ENCODE measurements at regions not wholly inside any gene's neighbourhood (a gene's known extent, or its start where the extent isn't known, plus 50 kb on each side); places are given as distances from the start of the nearest gene placed in this dataset.

DNA sequence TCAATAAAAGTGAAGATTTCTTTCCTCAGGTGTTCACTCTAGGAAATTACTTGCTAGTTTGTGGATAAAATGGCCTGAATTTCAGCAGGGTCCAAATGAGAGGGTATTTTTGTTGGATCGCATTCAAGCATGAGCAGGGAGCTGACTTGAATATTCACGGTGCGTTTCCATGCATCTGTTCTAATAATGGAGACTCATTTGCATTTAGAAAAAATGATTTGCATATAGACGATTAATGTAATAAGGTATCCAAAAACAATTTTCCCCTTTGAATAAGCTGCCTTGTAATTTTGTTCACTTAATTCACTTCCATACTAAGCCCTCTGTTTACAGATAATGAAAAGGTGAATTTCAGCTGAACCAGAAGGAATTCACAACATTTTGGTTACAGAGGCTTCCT, 130.9 kb upstream of the AJAP1 start:
- FAIRE-seq (no peak), DNase-seq (no peak)
- no peaks in the 10 kb centered on the region for H3K9me3 ChIP-seq (ENCODE audit: control insufficient read depth in 2 of 3, insufficient read depth in 1 of 3, low read length in 3 of 3)
- H3K9ac ChIP-seq (ENCODE audit: low read length in 3 of 3) = no peak overlapping the region
- H3K27me3 ChIP-seq (ENCODE audit: control insufficient read depth, insufficient read depth, low read length) = no peaks in the 10 kb centered on the region
- H3K36me3 ChIP-seq (ENCODE audit: control insufficient read depth in 2 of 3, insufficient read depth in 3 of 3, low read length in 3 of 3) = no peaks in the 10 kb centered on the region
- H3K4me3 ChIP-seq (ENCODE audit: low read length in 3 of 3) = no peak overlapping the region
- intact Hi-C loops (cut with DNase I) = no loop called here
- H3K27ac ChIP-seq (ENCODE audit: low read depth in 2 of 2, low read length in 2 of 2) = no peak overlapping the region
- H3K4me1 ChIP-seq (ENCODE audit: control insufficient read depth in 2 of 3, insufficient read depth in 2 of 3, low read depth in 1 of 3, low read length in 3 of 3) = no peaks in the 10 kb centered on the region
- no peak for TF ChIP-seq CTCF (IDR thresholded peaks at IDR 0.05; ENCODE audit: borderline replicate concordance, extremely low read depth, insufficient read depth)

DNA sequence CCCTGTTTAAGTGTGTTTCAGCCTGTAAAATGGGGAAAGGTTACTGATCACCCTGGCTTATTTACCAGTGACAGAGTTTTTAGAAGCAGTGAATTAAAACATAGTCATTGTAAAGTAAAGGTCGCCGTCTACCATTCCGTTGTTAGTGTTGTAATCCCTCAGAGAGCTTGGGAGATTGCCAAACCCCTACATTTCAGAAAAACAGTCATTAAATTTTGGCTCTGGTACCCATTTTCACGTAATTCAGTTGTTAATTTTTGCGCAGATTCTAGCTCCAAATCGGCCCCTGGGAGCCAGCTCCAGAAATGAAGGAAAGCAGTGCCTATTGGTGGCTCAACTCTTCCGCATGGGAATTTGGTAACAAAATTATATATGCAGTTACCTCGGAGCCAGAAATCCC, 127.7 kb upstream of the AJAP1 start:
- no peak overlapping the region for H3K9ac ChIP-seq (ENCODE audit: low read length in 3 of 3)
- H3K27ac ChIP-seq (ENCODE audit: low read depth in 2 of 2, low read length in 2 of 2) = no peak overlapping the region
- DNase-seq (no peak), FAIRE-seq (no peak)
- no peak for TF ChIP-seq CTCF (IDR thresholded peaks at IDR 0.05; ENCODE audit: borderline replicate concordance, extremely low read depth, insufficient read depth)
- intact Hi-C loops (cut with DNase I) = no loop called here
- no peaks in the 10 kb centered on the region for H3K36me3 ChIP-seq (ENCODE audit: control insufficient read depth in 2 of 3, insufficient read depth in 3 of 3, low read length in 3 of 3)
- H3K4me3 ChIP-seq (ENCODE audit: low read length in 3 of 3) = no peak overlapping the region
- no peaks in the 10 kb centered on the region for H3K9me3 ChIP-seq (ENCODE audit: control insufficient read depth in 2 of 3, insufficient read depth in 1 of 3, low read length in 3 of 3)
- H3K4me1 ChIP-seq (ENCODE audit: control insufficient read depth in 2 of 3, insufficient read depth in 2 of 3, low read depth in 1 of 3, low read length in 3 of 3) = no peaks in the 10 kb centered on the region
- no peaks in the 10 kb centered on the region for H3K27me3 ChIP-seq (ENCODE audit: control insufficient read depth, insufficient read depth, low read length)

- Histone ChIP-seq H3K27me3 (ENCODE audit: control insufficient read depth, insufficient read depth, low read length) (no peaks in the 10 kb centered on the region), H3K4me3 (ENCODE audit: low read length in 3 of 3) (peak overlapping the region in 1 of 3 donors; percentile 3), H3K4me1 (ENCODE audit: control insufficient read depth in 2 of 3, insufficient read depth in 2 of 3, low read depth in 1 of 3, low read length in 3 of 3) (no peaks in the 10 kb centered on the region), H3K9me3 (ENCODE audit: control insufficient read depth in 2 of 3, insufficient read depth in 1 of 3, low read length in 3 of 3) (no peaks in the 10 kb centered on the region), H3K9ac (ENCODE audit: low read length in 3 of 3) (no peak overlapping the region), H3K36me3 (ENCODE audit: control insufficient read depth in 2 of 3, insufficient read depth in 3 of 3, low read length in 3 of 3) (no peaks in the 10 kb centered on the region), H3K27ac (ENCODE audit: low read depth in 2 of 2, low read length in 2 of 2) (no peak overlapping the region)
- intact Hi-C loops (cut with DNase I) = no loop called here
- DNase-seq (peak in 1 of 5 donors; percentile 28), FAIRE-seq (no peak)
- no peak for TF ChIP-seq CTCF (IDR thresholded peaks at IDR 0.05; ENCODE audit: borderline replicate concordance, extremely low read depth, insufficient read depth)
Observed at GRCh38 chr1:4527819-4528218, 126.6 kb upstream of the AJAP1 start.

DNA sequence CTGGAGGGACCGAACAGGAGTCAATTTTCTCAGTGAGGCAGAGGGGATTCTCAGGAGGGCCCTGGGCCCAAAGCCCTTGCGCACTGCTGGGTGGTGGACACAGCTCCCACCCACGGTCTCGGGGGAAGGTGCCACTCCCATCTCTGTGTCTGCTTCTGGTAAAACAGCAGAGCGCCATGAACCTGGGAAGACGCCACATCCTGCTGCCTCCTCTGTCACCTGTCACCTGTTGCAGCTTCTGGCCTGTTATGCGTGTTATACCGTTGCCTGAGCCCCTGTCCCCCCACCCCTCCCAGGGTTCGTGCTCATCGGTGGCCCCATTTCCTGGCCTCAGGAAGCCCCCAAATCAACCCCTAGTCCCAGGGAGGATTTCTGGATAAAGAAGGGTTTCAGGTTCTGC, 125.8 kb upstream of the AJAP1 start:
- FAIRE-seq (no peak), DNase-seq (no peak)
- no peak for TF ChIP-seq CTCF (IDR thresholded peaks at IDR 0.05; ENCODE audit: borderline replicate concordance, extremely low read depth, insufficient read depth)
- intact Hi-C loops (cut with DNase I) = no loop called here
- no peak overlapping the region for H3K27ac ChIP-seq (ENCODE audit: low read depth in 2 of 2, low read length in 2 of 2)
- H3K9ac ChIP-seq (ENCODE audit: low read length in 3 of 3) = no peak overlapping the region
- no peaks in the 10 kb centered on the region for H3K4me1 ChIP-seq (ENCODE audit: control insufficient read depth in 2 of 3, insufficient read depth in 2 of 3, low read depth in 1 of 3, low read length in 3 of 3)
- no peak overlapping the region for H3K4me3 ChIP-seq (ENCODE audit: low read length in 3 of 3)
- H3K36me3 ChIP-seq (ENCODE audit: control insufficient read depth in 2 of 3, insufficient read depth in 3 of 3, low read length in 3 of 3) = no peaks in the 10 kb centered on the region
- H3K9me3 ChIP-seq (ENCODE audit: control insufficient read depth in 2 of 3, insufficient read depth in 1 of 3, low read length in 3 of 3) = no peaks in the 10 kb centered on the region
- H3K27me3 ChIP-seq (ENCODE audit: control insufficient read depth, insufficient read depth, low read length) = no peaks in the 10 kb centered on the region

Data from kidney (tissue), 13 donors.